BJ (cell line): ENCODE measurements at regions not wholly inside any gene's neighbourhood (a gene's known extent, or its start where the extent isn't known, plus 50 kb on each side); places are given as distances from the start of the nearest gene placed in this dataset.

Experiments used
- CTCF ChIA-PET: fragments of 350-600 bp; formaldehyde crosslinking; extraction: SDS; loops from one replicate; lab custom pipeline; 2021; ENCODE audit warnings: antibody characterized with exemption, inconsistent platforms; lab: Yijun Ruan, JAX
- POLR2A ChIA-PET: fragments of 300-600 bp; sonication (Branson Sonifier 250); formaldehyde crosslinking; extraction: SDS; loops from one replicate; lab custom pipeline; 2021; ENCODE audit warnings: antibody characterized with exemption; lab: Charles Lee
- DNase-seq: peaks from one replicate; pipeline ENCODE4 v3.0.0-alpha.2; 2011; ENCODE audit warnings: low read depth
- H3K27me3 ChIP-seq: 2 replicates; pipeline ENCODE4 v1.6.0; 2011; ENCODE audit warnings: low read length; ENCODE audit not compliant: control insufficient read depth, insufficient read depth
- H3K36me3 ChIP-seq: 2 replicates; pipeline ENCODE4 v1.5.1; 2011; ENCODE audit warnings: low read length; ENCODE audit not compliant: control insufficient read depth, insufficient read depth
- H3K4me3 ChIP-seq: 2 replicates; pipeline ENCODE4 v1.5.1; 2011; ENCODE audit warnings: low read depth, mild to moderate bottlenecking, control low read depth, low read length
- TF ChIP-seq, protein P1 (sequence below): IDR thresholded peaks from 2 replicates; pipeline ENCODE4 v1.5.1; 2011; ENCODE audit warnings: low read depth, mild to moderate bottlenecking, control low read depth, inconsistent platforms, low read length, moderate library complexity; ENCODE audit not compliant: insufficient read depth

DNA sequence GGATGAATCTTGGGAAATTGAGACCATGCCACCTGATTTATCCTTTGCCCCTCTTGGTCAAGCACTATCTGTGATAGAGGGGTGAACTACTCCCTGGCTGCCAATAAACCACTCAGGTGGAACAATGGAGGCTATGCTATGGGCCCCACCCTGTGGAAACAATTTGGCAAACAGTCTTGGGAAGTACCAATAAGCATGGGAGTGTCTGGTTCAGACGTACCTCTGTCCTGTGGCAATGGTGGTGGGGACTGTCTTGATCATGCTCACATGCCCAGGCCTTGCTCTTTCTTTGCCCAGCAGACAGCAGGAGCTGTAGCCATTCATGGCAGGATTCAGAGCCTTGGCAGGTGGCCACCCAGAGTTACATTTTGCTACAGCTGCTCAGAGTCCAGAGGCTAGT is 658.7 kb downstream of the KCNJ3 start:
- TF ChIP-seq, protein P1, sequence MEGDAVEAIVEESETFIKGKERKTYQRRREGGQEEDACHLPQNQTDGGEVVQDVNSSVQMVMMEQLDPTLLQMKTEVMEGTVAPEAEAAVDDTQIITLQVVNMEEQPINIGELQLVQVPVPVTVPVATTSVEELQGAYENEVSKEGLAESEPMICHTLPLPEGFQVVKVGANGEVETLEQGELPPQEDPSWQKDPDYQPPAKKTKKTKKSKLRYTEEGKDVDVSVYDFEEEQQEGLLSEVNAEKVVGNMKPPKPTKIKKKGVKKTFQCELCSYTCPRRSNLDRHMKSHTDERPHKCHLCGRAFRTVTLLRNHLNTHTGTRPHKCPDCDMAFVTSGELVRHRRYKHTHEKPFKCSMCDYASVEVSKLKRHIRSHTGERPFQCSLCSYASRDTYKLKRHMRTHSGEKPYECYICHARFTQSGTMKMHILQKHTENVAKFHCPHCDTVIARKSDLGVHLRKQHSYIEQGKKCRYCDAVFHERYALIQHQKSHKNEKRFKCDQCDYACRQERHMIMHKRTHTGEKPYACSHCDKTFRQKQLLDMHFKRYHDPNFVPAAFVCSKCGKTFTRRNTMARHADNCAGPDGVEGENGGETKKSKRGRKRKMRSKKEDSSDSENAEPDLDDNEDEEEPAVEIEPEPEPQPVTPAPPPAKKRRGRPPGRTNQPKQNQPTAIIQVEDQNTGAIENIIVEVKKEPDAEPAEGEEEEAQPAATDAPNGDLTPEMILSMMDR: no peak
- DNase-seq: no peak
- ChIA-PET POLR2A (no interaction called here), CTCF (no interaction called here)
- Histone ChIP-seq H3K4me3 (no peak overlapping the region), H3K36me3 (no peaks in the 10 kb centered on the region), H3K27me3 (no peaks in the 10 kb centered on the region)

DNA sequence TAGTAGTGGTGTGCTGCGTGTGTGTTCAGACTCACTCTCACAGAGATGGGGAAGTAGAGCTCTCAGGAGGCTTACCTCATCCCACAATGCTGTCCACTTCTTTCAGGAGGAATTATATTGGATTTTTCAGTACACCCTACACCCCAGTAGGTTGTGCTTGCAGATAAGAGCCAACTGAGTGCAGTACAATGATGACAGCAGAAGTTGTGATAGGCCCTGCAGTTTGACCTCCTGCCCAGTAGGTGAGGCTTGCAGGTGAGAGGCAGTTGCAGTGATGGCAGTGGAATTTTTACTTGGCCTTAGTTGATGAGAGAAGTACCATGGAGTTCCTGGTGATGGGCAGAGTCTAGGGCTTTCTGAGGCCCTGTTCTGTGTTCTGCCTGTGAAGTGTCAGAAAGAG is 657.8 kb downstream of the KCNJ3 start:
- no peak overlapping the region for H3K4me3 ChIP-seq
- DNase-seq: no peak
- no peaks in the 10 kb centered on the region for H3K36me3 ChIP-seq
- CTCF ChIA-PET: no interaction called here
- POLR2A ChIA-PET: no interaction called here
- TF ChIP-seq, protein P1: no peak
- no peaks in the 10 kb centered on the region for H3K27me3 ChIP-seq

DNA sequence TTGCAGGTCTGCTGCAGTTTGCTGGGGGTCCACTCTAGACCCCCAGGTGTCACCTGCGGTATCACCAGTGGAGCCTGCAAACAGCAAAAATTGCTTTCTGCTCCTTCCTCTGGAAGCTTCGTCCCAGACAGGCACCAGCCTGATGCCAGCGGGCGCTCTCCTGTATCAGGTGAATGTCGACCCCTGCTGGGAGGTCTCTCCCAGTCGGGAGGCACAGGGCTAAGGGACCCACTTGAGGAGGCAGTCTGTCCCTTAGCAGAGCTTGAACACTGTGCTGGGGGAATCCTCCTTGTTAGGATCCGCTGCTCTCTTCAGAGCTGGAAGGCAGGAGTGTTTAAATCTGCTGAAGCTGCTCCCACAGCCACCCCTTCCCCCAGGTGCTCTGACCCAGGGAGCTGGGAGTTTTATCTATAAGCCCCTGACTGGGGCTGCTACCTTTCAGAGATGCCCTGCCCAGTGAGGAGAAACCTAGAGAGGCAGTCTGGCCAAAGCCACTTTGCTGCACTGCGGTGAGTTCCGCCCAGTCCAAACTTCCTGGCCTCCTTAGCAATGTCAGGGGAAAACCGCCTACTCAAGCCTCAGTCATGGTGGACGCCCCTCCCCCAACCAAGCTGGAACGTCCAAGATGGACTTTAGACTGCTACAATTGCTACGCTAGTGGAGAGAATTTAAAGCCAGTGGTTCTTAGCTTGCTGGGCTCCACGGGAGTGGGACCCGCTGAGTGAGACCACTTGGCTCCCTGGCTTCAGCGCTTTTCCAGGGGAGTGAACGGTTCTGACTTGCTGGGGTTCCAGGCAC is 652.5 kb downstream of the KCNJ3 start:
- ChIA-PET POLR2A (no interaction called here), CTCF (no interaction called here)
- Histone ChIP-seq H3K27me3 (no peaks in the 10 kb centered on the region), H3K4me3 (no peak overlapping the region), H3K36me3 (no peaks in the 10 kb centered on the region)
- DNase-seq: no peak
- TF ChIP-seq, protein P1: no peak

DNA sequence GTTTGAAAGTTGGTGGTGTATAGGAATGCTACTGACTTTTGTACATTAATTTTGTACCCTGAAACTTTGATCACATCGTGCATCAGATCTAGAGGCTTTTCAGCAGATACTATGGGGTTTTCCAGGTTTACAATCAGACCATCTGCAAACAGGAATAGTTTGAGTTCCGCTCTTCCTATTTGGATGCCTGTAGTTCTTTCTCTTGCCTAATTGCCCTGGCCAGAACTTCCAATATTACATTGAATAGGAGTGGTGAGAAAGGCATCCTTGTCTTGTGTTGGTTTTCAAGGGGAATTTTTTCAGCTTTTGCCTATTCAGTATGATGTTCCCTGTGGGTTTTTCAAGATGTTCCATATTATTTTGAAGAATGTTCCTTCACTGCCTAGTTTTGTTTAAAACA is 633.5 kb downstream of the KCNJ3 start:
- ChIA-PET POLR2A (no interaction called here), CTCF (no interaction called here)
- no peak for DNase-seq
- TF ChIP-seq, protein P1: no peak
- Histone ChIP-seq H3K27me3 (no peaks in the 10 kb centered on the region), H3K36me3 (no peaks in the 10 kb centered on the region), H3K4me3 (no peak overlapping the region)

DNA sequence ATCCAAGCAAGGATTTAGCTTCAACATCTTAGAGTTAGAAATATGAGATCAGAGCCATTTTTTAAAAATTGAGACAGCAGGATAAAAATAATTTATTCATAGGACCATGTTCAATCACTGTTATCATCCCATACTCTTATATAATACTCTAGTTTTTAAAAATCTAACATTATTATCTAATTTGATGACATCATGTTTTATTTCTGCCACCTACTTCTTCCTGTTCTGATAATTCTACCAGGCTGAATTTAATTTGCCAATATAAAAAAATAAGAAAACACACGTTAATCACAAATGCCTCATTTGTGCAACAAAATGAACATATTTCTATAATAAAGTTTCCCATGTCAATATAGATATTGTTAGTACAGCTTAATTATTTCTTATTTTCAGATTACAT is 621.7 kb downstream of the KCNJ3 start:
- DNase-seq: no peak
- H3K27me3 ChIP-seq: no peaks in the 10 kb centered on the region
- no peaks in the 10 kb centered on the region for H3K36me3 ChIP-seq
- TF ChIP-seq, protein P1: no peak
- POLR2A ChIA-PET: no interaction called here
- no peak overlapping the region for H3K4me3 ChIP-seq
- CTCF ChIA-PET: no interaction called here
